HEK293 (cell line): ENCODE measurements at regions not wholly inside any gene's neighbourhood (a gene's known extent, or its start where the extent isn't known, plus 50 kb on each side); places are given as distances from the start of the nearest gene placed in this dataset.

Source experiments
- CTCF ChIP-seq: fragments of 450-650 bp; formaldehyde crosslinking; IDR thresholded peaks from 2 replicates; pipeline ENCODE4 v1.5.1; 2016; ENCODE audit warnings: missing biosample characterization, missing genetic modification characterization
- SETDB1 ChIP-seq: IDR thresholded peaks from one replicate; pipeline ENCODE4 v1.6.1; 2017; ENCODE audit warnings: mild to moderate bottlenecking, low read length, moderate library complexity, mixed read lengths; ENCODE audit not compliant: insufficient read length
- ZNF398 ChIP-seq: fragments of 450-650 bp; formaldehyde crosslinking; IDR thresholded peaks from 2 replicates; pipeline ENCODE4 v1.5.1; 2017; ENCODE audit warnings: missing biosample characterization, missing genetic modification characterization

GRCh38 chr6:168249746-168250145, 69.8 kb downstream of the DACT2 start:
- TF ChIP-seq CTCF (no peak), ZNF398 (tag by site-specific recombination) (no peak), SETDB1 (no peak)
